ENCODE measurements at regions not wholly inside any gene's neighbourhood (a gene's known extent, or its start where the extent isn't known, plus 50 kb on each side); places are given as distances from the start of the nearest gene placed in this dataset.

DNA sequence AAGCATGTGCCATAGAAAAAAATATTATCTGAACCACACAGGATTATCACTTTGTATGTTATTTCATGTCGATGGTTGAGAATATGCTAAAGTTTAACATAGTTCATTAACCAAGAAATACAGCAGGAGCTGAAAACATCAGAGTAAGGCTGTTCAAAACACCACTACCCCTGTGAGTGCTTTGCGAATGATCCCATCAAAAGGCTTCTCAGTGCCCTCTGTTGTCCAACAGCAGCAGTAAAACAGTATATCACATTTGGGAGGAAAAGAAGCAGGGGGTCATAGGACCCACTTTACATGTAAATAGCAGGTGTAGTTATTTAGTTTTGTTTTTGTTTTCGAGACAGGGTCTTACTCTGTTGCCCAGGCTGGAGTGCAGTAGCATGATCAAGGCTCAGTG lies 289.4 kb upstream of the FMN2 start:
- no peak for DNase-seq

- DNase-seq: no peak
Measured at GRCh38 chr1:239803781-239804180, 287.9 kb upstream of the FMN2 start.

DNA sequence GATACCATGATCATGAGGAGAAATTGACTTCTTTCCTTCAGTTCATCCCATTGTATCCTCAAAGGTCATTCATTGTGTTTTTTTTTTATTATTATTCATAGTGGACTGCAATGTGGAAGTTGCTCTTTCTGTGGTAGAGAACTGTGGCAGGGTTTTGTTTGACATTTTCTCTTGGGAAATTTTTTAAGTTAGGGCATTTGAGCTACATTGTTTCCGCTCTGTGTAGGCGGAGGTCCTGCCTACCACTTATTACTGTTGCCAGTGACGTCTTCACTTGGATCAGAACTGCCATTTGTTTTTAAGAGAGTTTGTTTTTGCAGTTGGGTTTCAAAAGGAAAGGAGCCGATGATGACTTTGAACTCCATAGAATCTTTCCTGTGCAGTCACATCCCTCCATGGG lies 287.4 kb upstream of the FMN2 start:
- no peak for DNase-seq

GRCh38 chr1:239805042-239805441 lies 286.6 kb upstream of the FMN2 start:
- no peak for DNase-seq

- DNase-seq: peak; percentile 18
Measured at GRCh38 chr1:239805851-239806772, 285.6 kb upstream of the FMN2 start.

GRCh38 chr1:239806897-239807296 lies 284.8 kb upstream of the FMN2 start:
- no peak for DNase-seq

DNA sequence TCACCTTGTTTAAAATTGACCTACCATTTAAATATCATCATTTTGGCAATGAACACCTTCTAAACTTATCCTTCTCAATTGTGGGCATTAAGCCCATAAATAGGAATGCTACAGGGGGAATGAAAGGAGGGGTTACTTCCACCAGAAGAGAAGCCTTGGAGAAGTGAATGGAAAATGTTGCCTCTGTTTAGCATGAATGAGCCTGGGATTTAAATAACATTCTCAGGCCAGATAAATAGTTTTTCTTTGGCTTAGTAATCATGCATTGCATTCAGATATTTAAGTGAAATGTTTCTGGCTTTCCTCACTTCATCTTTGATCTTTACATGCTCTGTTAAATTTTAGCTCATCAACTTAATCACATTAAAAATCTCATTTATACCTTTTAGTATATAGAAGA lies 284.3 kb upstream of the FMN2 start:
- no peak for DNase-seq

GRCh38 chr1:239810061-239810481 lies 281.6 kb upstream of the FMN2 start:
- DNase-seq: no peak

GRCh38 chr1:239811211-239811885 lies 280.3 kb upstream of the FMN2 start:
- DNase-seq: no peak

- DNase-seq: no peak
Measured at GRCh38 chr1:239812580-239812979, 279.1 kb upstream of the FMN2 start.

DNA sequence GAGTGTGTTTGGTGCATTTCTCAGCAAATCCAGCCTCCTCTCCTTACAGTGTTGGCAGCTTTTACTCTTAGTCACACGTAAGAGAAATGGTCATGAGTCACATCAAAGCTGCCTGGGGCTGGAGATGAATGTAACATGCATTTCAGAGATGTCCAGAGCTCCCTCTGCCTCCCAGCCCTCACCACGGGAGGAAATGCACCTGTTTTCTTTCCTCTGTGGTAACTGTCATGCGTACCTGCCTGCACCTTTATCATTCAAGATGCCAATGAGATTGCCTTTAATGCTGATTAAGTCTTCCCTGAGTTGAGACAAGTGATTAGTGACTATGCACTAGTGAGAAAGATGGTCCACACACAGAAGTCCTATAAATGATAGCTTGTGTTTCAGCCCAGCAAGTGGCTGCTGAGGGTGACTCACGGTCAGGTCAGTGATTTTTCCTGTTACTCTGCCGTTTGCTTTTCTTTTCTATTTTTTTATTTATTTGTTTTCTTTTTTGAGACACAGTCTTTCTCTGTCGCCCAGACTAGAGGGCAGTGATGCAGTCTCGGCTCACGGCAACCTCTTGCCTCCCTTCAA lies 277.3 kb upstream of the FMN2 start:
- DNase-seq: peak; percentile 26

DNA sequence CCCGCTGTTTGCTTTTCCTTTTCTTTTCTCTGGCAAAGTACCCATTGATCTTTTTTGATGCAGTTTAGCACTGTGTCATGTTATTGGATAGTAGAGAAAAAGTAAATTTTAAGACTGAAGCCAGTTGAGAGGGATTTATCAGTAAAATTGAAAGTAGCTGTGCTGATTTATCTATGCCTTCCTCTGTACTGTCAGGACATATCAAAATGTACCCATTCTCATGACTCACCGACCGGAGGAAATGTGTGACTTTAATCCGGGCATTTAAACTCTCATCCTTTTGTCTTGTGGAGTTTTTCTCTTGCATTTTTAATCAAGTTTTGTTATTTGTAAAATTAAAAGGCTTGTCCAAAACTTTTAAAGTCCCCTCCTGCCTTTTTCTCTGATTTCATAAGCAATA lies 276.6 kb upstream of the FMN2 start:
- no peak for DNase-seq

DNA sequence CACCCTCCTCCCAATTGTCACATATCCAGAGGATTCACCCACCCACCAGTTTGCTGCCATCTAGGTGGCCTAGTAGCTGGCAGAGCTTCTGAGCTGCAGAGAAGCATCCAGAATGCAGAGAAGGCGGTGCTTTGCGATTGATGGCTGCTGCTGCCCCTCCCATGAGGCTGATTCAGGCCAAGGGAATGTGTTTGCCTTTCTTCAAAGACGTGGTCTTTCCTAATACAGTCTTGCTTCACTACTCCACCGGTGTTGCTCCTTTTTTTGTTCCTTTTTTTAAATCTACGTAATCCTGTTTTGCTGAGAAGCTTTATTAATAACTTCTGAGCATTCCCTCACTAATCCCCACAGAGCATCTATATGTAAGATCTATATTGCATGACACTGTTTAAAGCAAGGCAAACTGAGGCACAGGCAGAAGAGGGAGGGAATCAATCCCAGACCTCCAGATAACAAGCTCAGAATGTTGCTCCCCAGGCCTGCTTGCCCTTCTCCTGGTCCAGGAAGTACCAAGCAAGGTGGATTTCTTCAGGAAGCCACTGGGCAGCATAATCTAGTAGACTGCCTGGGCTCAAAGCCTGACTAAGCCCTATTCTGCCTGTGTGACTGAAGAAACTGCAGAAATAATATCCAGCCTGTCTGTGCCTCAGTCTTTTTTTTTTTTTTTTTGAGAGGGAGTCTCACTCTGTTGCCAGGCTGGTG lies 275.5 kb upstream of the FMN2 start:
- no peak for DNase-seq

- no peak for DNase-seq
Measured at GRCh38 chr1:239817276-239817675, 274.4 kb upstream of the FMN2 start.

DNA sequence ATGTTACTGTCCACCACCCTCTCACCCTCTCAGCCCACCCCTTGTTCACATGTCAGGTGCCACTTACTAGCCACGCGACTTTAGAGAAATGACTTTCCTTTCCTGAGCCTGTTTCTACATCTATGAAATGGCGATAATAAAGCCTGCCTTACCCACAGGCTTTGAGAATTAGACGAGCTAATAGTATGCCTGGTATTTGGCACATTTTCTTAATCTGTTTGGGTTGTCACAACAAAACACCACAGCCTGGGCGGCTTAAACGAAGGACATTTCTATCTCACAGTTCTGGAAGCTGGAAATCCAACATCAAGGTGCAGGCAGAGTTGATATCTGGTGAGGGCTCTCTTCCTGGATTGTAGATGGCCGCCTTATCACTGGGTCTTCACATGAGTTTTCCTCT lies 273.9 kb upstream of the FMN2 start:
- no peak for DNase-seq

- DNase-seq: peak; percentile 29
Measured at GRCh38 chr1:239819096-239819495, 272.6 kb upstream of the FMN2 start.

GRCh38 chr1:239819756-239820250 lies 271.9 kb upstream of the FMN2 start:
- no peak for DNase-seq

DNA sequence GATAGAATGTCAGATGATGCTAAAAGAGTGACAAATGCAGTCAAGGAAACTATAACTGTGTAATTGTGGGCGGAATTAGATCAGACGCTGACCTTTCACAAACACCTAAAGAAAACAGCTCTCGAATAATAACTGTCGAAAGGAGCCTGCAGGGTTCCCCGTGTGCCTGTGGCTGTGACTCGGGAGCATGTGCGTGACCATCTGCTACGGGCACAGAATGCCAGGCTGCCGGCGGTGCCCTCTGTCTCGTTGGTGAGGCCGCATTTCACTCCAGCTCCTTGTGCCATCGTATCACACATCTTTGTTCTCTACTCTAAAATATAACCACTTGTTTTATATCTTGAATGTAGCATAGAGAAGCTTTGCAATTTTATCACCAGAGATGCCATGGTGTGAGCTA lies 267.8 kb upstream of the FMN2 start:
- no peak for DNase-seq

- no peak for DNase-seq
Measured at GRCh38 chr1:239826211-239826610, 265.5 kb upstream of the FMN2 start.

DNA sequence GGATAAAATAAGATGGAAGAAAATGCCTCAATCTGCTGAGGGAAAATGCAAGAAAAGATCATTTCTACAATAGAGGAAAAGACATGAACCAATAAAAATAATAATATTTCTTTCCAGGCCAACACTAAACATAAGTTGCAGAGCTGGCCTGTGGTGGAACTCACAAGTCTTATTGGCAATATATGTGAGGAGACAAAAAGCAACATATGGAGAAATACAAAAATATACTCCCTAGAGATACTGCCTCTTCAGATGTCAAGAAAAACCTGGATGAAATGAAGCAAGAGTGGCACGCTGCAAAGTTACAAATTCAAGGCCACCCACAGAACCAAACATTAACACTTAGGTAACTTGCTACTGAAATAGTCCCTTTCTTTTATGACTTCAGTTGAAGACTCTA lies 264.9 kb upstream of the FMN2 start:
- DNase-seq: no peak

- DNase-seq: no peak
Measured at GRCh38 chr1:239829535-239829934, 262.1 kb upstream of the FMN2 start.

DNA sequence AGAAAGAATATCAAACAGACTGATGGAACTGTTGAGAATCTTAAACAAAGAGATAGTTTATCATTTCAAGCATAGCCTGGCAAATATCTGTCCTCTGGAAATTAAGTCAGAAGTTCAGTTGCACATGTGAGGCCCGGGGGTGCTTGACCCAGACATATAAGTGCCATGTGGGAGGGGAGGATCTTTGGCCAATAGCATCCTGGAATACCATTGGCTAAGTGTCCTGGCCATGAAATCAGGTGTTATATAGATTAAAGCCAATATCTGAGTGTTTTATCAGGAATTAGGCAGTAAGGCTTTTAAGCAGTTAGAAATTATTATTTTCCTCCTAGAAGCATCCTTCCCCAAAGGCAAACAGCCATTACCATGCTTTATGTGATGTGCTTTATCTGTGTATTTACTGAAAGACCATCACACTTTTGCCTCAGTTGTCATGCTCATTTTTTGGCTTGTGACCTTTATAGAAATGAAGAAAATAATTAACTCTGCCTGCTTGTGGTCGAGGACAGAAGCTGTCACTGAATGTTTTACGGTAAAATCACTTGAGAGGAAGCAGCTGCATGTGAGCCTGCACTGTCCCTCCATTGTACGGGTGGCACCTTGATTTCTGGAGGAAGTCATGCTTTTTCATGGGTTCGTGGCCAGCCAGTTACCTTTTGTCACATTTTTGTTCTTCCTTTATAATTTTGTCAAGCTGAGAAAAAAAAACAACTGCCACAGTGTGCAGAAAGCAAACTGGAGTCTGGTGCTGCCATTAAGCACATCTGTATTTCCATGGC lies 259.9 kb upstream of the FMN2 start:
- no peak for DNase-seq
